Brain microvascular endothelial cell (primary cell): ENCODE measurements at regions not wholly inside any gene's neighbourhood (a gene's known extent, or its start where the extent isn't known, plus 50 kb on each side); places are given as distances from the start of the nearest gene placed in this dataset.

Experiments used
- DNase-seq: peaks from one replicate; pipeline ENCODE4 v3.0.0-alpha.2; 2020
- H3K27ac ChIP-seq: fragments of 250-450 bp; sonication (Bioruptor Pico); 2 replicates; pipeline ENCODE4 v1.5.1; 2020; ENCODE audit warnings: mild to moderate bottlenecking, moderate library complexity
- H3K27me3 ChIP-seq: fragments of 250-450 bp; sonication (Bioruptor Pico); replicated peaks from 2 replicates; pipeline ENCODE4 v1.5.1; 2020; ENCODE audit warnings: mild to moderate bottlenecking
- H3K36me3 ChIP-seq: fragments of 250-450 bp; sonication (Bioruptor Pico); replicated peaks from 2 replicates; pipeline ENCODE4 v1.5.1; 2020; ENCODE audit warnings: mild to moderate bottlenecking
- H3K4me3 ChIP-seq: 2 replicates; pipeline ENCODE4 v1.5.1; 2011; ENCODE audit warnings: low read depth, mild to moderate bottlenecking, control low read depth, low read length, moderate library complexity
- CTCF ChIP-seq: IDR thresholded peaks from 2 replicates; pipeline ENCODE4 v1.5.1; 2011; ENCODE audit warnings: low read depth, mild to moderate bottlenecking, moderate library complexity, low read length, control low read depth, inconsistent platforms; ENCODE audit errors: missing control alignments
- in situ Hi-C: cut with HindIII; loops from 2 replicates; pipeline ENCODE4 v1.10.0; 2017; ENCODE audit warnings: low sequenced_read_pairs, low pct_ligation_motif_present

GRCh38 chr22:34334893-34335292 lies 414.6 kb upstream of the LARGE1 start:
- DNase-seq = no peak
- Histone ChIP-seq H3K27me3 (no peaks in the 10 kb centered on the region), H3K36me3 (no peaks in the 10 kb centered on the region), H3K4me3 (no peak overlapping the region), H3K27ac (no peak overlapping the region)
- no peak for TF ChIP-seq CTCF
- in situ Hi-C loops = no loop called here

- H3K27me3 ChIP-seq = no peaks in the 10 kb centered on the region
- in situ Hi-C loops = no loop called here
- no peak overlapping the region for H3K27ac ChIP-seq
- no peak for TF ChIP-seq CTCF
- H3K4me3 ChIP-seq = no peak overlapping the region
- H3K36me3 ChIP-seq = no peaks in the 10 kb centered on the region
- no peak for DNase-seq
These were observed 424.4 kb upstream of the LARGE1 start for GRCh38 chr22:34344702-34345101.

GRCh38 chr22:34354071-34354817 lies 434.0 kb upstream of the LARGE1 start:
- no peak overlapping the region for H3K27ac ChIP-seq
- DNase-seq = no peak
- H3K4me3 ChIP-seq = no peak overlapping the region
- no peaks in the 10 kb centered on the region for H3K27me3 ChIP-seq
- no peak for TF ChIP-seq CTCF
- no peaks in the 10 kb centered on the region for H3K36me3 ChIP-seq
- in situ Hi-C loops = no loop called here

GRCh38 chr22:34356481-34356880 lies 436.2 kb upstream of the LARGE1 start:
- in situ Hi-C loops = no loop called here
- TF ChIP-seq CTCF = no peak
- DNase-seq = no peak
- Histone ChIP-seq H3K27ac (no peak overlapping the region), H3K36me3 (no peaks in the 10 kb centered on the region), H3K4me3 (no peak overlapping the region), H3K27me3 (no peaks in the 10 kb centered on the region)

GRCh38 chr22:34370711-34371110 lies 450.4 kb upstream of the LARGE1 start:
- TF ChIP-seq CTCF = no peak

GRCh38 chr22:34379825-34380224 lies 459.5 kb upstream of the LARGE1 start:
- no peak for DNase-seq
- H3K4me3 ChIP-seq = no peak overlapping the region
- no peaks in the 10 kb centered on the region for H3K36me3 ChIP-seq
- TF ChIP-seq CTCF = no peak
- in situ Hi-C loops = no loop called here
- no peak overlapping the region for H3K27ac ChIP-seq
- no peaks in the 10 kb centered on the region for H3K27me3 ChIP-seq

More at GRCh38 chr22:34370711-34371110, 450.4 kb upstream of the LARGE1 start:
- DNase-seq = no peak
- H3K27me3 ChIP-seq = no peaks in the 10 kb centered on the region
- H3K27ac ChIP-seq = no peak overlapping the region
- H3K4me3 ChIP-seq = no peak overlapping the region
- H3K36me3 ChIP-seq = no peaks in the 10 kb centered on the region
- in situ Hi-C loops = no loop called here
